NCI-H446 (cell line): ENCODE measurements at regions not wholly inside any gene's neighbourhood (a gene's known extent, or its start where the extent isn't known, plus 50 kb on each side); places are given as distances from the start of the nearest gene placed in this dataset.

Experiments
- DNase-seq, 2 experiments: peaks; one replicate each; lab custom pipeline; 2025; lab: John Stamatoyannopoulos, UW

GRCh38 chr3:59580996-59581395 is 531.2 kb upstream of the CFAP20DC start:
- DNase-seq, result no peak

GRCh38 chr3:59580499-59580898 is 530.7 kb upstream of the CFAP20DC start:
- DNase-seq, result no peak

- no peak for DNase-seq
Measured at GRCh38 chr3:59578129-59578528, 528.3 kb upstream of the CFAP20DC start.

GRCh38 chr3:59576606-59577005 is 526.8 kb upstream of the CFAP20DC start:
- no peak for DNase-seq

GRCh38 chr3:59575113-59576001 is 525.5 kb upstream of the CFAP20DC start:
- peak; percentile 71 to 93 for DNase-seq

- DNase-seq, result no peak
Measured at GRCh38 chr3:59573911-59574310, 524.1 kb upstream of the CFAP20DC start.

GRCh38 chr3:59572106-59572505 is 522.3 kb upstream of the CFAP20DC start:
- DNase-seq, result no peak

- DNase-seq, result no peak
Measured at GRCh38 chr3:59570806-59571205, 521.0 kb upstream of the CFAP20DC start.

- DNase-seq, result no peak
Measured at GRCh38 chr3:59567661-59568060, 517.8 kb upstream of the CFAP20DC start.

- DNase-seq, result no peak
Measured at GRCh38 chr3:59566481-59566975, 516.7 kb upstream of the CFAP20DC start.

GRCh38 chr3:59565125-59565524 is 515.3 kb upstream of the CFAP20DC start:
- no peak for DNase-seq

- no peak for DNase-seq
Measured at GRCh38 chr3:59563966-59564365, 514.1 kb upstream of the CFAP20DC start.

- DNase-seq, result no peak
Measured at GRCh38 chr3:59563072-59563605, 513.3 kb upstream of the CFAP20DC start.

GRCh38 chr3:59559721-59560435 is 510.1 kb upstream of the CFAP20DC start:
- DNase-seq, result peak in 1 of 2 experiments; percentile 25

- no peak for DNase-seq
Measured at GRCh38 chr3:59558906-59559720, 509.3 kb upstream of the CFAP20DC start.

GRCh38 chr3:59555593-59556315 is 505.9 kb upstream of the CFAP20DC start:
- DNase-seq, result no peak

- DNase-seq, result no peak
Measured at GRCh38 chr3:59553076-59553475, 503.3 kb upstream of the CFAP20DC start.

GRCh38 chr3:59551834-59552233 is 502.0 kb upstream of the CFAP20DC start:
- DNase-seq, result no peak

GRCh38 chr3:59549962-59550361 is 500.1 kb upstream of the CFAP20DC start:
- DNase-seq, result no peak

- no peak for DNase-seq
Measured at GRCh38 chr3:59547874-59548273, 498.0 kb upstream of the CFAP20DC start.

GRCh38 chr3:59546522-59546921 is 496.7 kb upstream of the CFAP20DC start:
- DNase-seq, result no peak
